Epidermal melanocyte (primary cell): ENCODE measurements at regions not wholly inside any gene's neighbourhood (a gene's known extent, or its start where the extent isn't known, plus 50 kb on each side); places are given as distances from the start of the nearest gene placed in this dataset.
"Not testable (repeated sequence)": the region's sequence is repeated elsewhere in the genome, so short reads cannot be mapped to it uniquely, and the experiment has no call there.

Experiments used
- DNase-seq: peaks from one replicate; pipeline ENCODE4 v3.0.0; 2011; ENCODE audit warnings: low spot score; ENCODE audit not compliant: insufficient read length

DNA sequence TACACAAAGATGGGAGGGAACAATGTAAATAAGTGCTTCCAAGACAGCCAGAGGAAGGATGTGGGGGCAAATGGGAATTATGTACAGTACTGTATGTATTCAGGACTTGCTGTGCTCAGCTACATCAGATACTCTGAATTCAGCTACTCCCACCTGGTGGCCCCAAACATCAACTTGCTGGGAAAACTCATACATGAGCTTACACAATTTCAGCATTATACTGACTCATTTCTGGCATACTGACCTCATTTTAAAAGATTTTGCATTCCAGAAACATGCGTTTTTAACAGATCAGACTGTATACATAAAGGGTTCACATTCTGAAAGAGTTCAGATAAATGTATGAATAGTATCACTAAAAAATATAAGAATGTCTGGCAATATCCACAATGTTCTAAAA lies 59.7 kb downstream of the GPX5 start:
- DNase-seq, result no peak

DNA sequence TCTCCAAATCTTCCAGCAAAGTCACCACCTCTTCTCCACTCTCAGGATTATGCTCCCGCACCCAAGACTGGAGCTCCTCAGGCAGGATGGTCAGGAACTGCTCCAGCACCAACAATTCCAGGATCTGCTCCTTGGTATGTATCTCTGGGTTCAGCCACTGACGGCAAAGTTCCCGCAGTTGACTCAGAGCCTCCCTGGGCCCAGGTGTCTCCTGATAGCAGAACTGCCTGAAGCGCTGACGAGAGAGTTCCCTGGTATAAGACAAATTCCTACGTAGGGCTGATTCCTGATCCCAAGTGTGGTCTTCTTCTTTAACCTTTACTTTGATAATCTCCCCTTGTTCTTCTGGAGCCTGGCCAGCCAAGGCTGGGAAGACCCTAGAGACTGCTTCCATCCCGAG lies 60.6 kb downstream of the GPX5 start:
- DNase-seq, result no peak

DNA sequence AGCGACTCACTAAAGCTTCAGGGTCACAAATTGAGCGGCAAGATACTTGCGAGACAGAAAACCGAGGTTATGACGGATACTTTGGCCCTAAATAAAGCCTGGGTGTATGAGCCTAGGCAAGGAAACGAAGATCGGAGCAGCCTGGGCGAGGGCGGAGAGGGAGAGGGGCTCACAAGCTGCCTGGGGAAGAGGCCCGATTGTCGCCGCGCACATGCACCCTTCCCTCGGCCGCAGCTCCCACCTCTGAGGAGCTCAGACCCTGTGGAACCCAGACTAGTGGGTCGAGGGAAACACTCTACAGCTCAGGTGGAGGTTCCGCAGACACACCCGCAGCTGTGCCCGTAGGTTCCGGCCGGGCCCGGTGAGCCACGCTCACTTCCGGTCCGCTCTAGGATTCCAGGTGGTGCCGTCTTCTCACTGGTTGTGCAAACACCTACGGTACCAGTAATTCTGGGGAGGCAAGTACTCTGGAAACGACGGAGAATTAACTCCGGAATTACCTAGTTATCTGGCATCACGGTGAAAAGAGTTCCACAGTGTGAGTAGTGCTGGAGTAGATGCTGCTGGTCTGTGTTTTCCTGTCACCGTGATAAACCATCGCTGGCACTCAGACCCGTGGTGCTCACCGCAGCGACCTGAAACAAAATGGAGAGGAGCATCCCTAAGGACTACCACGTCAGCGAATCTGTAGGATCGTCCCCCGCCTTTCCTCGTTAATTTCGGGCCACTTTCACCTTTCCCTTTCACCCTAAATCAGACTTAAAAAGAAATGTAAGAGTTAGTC lies 61.5 kb downstream of the GPX5 start:
- DNase-seq, result no peak

DNA sequence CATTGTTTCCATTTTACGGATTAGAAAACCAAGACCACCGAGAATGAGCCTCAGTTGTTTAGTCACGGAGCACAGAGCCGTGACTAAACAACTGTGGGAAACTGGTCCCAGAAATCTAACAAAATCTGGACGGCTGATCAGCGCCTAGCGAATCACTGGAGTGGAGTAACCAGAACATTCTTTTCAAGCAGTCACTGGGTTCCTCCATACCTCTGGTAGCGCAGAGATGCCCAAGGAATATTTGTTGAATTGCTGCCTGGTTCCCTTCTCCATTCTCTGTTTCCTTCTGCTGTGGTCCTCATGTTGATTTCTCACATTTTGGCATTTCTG lies 62.0 kb downstream of the GPX5 start:
- no peak for DNase-seq

DNA sequence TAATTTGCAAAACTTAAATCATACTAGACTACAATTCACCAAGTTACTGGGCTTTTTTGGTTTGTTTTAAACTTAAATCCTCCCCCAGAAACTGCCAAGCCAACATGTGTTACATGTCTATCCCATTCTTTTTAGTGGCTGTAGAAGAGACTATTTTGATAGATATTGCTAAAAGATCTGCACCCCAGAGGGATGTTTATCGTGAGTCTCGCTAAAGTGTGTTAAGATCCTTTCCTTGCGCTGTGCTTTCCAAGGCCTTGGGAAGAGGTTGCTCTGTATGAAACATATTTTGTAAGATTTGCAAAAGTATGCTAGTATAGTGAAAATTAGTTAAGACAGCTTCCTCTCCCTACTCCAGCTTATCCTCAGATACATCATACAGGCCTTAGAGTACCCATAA lies 63.0 kb downstream of the GPX5 start:
- DNase-seq, result no peak

DNA sequence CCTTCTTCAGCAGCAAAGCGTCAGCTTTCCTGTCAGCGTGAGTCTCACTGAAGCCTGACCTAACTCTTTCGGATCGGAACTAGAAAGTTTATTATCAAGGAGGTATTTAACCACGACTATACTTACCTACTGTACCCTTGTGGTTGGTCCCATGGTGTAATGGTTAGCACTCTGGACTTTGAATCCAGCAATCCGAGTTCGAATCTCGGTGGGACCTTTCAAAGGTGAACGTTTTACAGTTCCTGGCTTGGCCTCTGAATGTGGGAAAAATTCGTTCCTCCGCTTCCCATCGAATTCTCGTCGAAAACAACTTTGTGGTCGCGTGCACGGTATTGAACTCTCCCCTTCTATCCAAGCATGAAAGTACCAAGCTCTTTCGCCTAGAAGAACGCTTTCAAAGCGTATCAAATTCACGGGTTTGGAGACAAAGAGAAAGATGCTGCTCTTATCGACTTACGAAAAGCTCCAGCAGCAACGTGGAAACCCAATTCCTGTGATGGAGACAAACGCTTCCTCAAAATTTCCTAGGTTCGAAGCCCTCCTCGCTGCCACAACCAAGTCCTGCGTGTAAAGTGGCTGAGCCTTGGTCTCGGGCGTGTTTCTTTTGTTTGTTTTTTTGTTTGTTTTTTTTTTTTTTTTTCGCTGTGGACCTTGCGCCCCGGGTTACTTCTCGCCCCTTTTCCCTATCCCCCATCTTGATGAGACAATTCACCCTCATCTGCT lies 63.7 kb downstream of the GPX5 start:
- DNase-seq, result no peak

DNA sequence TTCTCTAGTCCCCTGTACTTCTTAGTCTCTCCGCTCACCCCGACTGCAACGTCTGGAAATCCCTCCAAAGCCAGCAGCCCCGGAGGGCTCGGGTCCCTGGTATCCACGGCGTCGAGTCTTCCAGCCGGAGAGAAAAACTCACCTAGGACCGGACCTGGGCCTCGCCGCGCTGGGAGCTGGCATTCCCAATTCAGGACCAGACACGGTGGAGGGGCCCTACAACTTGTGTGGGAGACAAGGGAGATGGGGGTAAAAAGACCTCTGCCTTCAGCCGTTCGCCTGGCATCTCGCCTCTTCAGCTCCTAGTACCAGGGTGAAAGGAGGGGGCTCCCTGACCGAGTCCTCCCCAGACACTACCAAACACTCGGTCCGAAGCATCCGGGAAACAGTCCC lies 64.3 kb downstream of the GPX5 start:
- DNase-seq, result no peak

DNA sequence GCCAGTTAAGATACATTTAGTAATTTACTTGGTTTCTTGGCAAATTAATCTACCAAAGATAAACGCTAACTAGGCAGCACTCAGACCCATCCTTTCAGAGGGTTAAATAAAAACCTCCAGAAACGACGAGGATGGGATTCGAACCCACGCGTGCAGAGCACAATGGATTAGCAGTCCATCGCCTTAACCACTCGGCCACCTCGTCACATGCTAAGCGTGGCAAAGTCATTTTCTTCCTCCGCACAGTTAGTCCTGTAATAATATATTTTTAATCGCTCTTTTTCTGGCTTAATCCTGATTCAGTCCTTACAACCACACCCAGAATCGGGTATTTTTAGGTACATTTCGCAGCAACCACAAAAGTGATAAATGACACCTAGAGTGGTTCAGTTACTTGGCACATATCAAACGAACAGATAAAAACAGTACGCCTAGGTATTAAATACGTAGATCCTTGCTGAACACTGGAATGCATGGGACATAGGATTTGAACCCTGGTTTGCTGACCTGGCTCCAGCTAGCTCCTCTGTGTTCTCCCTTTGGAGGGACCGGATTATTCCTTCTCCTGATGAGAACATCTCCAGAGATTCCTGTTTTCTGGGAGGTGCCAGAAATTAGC lies 71.6 kb downstream of the GPX5 start:
- DNase-seq, result no peak

DNA sequence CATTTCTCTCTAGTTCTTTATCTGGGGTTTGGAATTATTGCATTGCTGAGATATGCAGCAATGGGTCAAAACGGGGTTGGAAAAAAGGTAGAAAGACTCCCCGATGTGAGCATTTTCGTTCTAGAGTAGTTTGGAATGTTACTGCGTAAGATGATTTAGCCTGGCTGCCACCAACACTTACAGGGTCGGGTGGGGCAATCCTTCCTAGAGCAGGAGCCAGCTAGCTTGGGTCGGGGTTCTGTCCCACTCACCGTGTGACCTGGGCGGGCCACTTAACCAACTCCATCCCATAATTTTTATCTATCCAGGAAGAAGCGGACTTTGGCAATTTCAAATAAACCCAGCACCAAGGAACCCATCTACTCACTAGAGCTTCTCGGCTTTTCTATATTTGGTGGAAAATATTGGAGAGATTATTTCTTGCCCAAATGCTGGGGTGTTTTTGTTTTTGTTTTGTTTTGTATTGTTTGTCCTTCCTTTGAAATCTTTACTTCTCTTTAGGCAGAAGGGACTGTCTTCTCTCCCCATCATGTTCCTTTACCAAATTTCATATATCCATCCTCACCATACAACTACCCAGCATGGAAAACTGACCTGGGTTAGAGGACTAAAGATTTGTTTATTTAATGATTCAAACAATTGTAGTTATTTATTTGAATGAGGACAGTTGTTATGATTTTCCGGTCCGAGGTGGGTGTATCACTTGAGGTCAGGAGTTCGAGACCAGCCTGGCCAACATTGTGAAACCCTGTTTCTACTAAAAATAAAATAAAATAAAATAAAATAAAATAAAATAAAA lies 72.4 kb downstream of the GPX5 start:
- DNase-seq, result no peak

DNA sequence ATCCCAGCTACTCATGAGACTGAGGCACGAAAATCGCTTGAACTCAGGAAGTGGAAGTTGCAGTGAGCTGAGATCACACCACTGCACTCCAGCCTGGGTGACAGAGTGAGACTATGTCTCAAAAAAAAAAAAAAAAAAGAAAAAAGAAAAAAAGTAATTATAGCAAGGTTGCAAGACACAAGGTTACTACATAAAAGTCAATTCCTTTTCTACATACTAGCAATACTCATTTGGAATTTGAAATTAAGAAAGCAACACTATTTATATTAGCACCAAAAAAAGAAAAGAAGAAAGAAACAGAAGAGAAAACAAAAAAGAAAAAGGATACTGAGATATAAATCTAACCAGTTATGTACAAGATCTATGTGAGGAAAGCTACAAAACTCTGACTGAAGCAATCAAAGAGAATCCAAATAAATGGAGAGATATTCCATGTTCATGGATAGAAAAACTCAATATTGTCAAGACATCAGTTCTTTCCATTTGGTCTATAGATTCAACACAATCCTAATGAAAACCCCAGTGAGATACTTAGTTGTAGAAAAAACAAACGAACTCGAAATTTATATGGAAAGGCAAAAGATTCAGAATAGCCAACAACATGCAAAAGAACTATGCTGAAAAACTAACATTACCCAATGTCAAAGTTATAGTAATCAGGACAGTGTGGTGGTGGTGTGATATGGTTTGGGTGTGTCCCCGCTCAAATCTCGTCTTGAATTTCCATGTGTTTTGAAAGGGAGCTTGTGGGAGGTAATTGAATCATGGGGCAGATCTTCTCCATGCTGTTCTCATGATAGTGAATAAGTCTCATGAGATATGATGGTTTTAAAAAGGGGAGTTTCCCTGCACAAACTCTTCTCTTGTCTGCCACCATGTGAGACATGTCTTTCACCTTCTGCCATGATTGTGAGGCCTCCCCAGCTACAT lies 73.3 kb downstream of the GPX5 start:
- DNase-seq, result no peak

DNA sequence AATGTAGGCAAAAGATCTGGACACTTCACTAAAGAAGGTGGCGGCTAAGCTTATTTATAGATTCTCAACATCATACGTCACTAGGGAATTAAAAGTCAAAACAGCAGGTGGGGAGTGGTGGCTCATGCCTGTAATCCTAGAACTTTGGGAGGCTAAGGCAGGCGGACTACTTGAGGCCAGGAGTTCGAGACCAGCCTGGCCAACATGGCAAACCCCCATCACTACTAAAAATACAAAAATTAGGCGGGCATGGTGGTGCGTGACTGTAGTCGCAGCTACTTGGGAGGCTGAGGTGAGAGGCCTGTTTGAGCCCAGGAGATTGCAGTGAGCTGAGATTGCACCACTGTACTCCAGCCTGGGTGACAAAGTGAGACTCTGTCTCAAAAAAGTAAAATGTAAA lies 74.6 kb downstream of the GPX5 start:
- DNase-seq, result no peak

DNA sequence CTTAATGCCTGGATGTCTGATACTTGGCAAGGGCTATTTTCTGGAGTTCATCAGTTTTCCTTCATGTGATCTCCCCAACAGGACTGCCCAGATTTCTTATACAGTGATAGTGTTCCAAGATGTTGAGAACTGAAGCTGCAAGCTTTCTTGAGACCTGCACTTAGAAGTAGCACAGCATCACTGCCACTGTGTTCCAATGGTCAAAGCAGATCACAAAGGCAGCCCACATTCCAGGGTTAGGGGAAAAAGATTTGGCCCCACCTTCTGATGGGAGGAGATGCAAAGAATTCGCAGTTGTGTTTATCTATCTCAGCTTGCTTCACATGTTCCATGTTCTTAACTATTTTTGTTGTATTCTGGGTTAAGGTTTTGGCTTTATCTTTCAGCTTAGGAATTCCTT lies 78.2 kb downstream of the GPX5 start:
- no peak for DNase-seq

DNA sequence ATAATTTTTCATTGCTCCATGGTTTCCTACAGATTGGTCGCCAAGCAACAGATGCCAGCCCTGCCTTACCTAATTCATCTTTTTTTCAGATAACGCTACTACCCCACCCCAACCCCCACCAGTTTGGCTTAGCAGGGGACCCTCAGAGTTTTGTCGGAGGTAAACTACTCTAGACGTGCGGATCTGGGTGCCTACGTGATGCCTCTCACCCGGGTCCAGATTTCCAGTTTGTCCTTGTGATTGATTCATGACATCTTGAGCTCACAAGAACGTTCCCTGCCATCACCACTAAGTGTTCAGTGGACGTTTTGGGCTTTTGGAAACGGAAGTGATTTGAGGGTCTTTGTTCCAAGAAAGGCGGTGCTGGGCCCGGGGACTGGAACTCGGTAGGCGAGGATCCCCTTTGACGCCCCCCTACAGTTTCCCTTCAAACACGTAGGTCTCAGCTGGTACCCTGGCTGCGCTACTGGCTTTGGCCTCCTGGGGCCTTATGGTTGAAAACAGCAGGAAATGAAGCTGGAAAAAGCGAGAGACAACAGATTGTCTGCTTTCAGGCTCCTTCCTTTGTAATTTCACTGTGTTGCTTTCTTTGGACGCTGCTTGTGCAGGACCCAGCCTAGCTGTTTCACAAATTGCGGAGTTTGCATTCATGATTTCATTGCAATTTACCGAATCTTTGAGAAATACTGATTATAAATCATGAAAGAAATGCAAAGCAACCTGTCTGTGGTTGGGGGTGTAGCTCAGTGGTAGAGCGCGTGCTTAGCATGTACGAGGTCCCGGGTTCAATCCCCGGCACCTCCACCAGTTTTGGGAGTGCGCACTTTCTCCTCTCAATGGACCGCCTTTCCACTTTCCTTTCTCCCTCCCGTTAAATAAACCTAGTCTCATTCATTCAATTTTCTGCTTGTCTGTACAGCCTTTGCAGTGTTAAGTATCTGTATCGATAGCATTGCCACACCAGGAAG lies 81.0 kb downstream of the GPX5 start:
- DNase-seq, result peak; percentile 28

DNA sequence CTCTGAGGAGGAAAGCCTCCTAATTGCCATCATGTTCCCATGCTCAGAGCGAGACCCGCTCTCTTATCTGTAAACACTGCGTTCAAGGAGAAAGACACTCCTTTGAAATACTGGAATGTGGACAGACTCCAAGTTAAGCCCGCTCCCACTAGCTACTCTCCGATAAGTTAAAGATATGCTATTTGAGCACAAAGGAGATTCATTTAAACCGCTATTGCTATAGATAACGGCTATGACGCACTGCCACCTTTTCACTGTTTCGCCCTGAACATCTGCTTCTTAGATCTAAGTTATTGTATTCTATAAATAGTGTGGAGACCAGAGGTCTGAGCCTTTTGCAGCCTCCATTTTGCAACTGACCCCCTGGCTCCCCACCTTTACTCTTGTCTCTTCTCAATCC lies 82.3 kb downstream of the GPX5 start:
- no peak for DNase-seq

DNA sequence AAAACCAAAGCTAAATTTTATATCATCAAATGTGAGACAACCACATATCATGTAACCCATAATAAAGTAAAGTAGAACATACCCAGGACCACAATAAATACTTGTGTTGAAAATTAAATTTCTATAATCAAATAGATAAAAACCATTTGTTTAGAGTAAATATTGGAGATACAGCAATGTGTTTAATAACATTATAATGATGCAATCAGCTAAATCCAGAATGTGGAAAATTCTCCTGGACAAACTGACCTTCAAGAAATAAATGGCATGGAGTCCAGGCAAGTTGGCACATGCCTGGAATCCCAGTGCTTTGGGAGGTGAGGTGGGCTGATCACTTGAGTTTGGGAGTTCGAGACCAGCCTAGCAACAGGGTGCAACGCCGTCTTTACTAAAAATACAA lies 84.0 kb downstream of the GPX5 start:
- DNase-seq, result no peak

DNA sequence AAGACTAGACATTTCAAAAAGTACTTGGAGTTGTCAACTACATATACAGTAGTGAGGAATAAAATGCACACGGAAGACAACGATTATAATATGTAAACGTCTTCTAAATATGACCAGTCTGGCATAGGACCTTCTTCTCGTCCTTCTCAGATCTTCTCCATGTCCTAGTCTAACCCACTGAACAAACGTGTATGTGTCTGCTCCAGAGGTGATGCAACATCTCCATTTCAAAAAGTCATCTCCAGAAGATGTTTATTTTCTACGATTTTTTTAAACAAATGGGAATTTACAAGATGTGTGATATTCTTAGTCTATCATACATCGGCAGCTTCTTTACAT lies 89.9 kb downstream of the GPX5 start:
- no peak for DNase-seq

DNA sequence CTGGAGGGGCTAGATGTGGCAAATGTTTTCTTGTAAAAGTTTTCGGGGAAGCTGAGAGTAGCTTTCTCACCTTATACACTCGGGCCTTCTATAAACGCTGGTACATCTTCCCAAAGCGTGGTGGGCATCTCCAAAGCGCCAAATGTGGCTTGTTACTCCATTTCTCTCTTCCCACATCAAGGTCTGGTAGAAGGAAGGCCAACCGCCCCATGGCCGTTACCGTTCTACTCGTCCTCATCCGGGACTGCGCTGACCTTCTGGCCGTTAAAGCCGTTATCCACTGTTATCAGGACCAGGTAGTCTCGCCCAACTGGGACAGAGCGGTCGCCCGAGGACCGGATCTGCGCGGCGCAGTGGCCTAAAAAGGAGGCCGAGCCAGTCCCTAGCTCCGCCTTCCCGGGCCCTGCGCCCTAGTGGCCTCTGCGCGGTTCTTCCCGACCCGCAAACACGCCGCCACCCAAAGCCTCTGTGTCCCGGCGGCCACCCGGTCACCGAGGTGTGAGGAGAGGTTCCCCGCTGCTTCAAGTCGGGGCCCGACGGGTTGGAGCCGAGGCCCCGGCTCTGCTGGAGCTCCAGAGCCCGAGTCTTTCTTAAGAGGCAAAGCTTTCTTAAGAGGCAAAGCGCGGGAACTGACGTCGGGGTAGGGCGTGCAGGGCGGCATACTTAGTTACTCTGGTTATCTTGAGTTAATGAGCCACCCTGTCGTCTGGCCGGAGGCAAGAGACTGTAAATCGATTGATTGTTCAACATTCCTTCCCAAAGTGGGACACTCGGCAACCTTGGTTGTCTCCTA lies 90.5 kb downstream of the GPX5 start:
- no peak for DNase-seq

DNA sequence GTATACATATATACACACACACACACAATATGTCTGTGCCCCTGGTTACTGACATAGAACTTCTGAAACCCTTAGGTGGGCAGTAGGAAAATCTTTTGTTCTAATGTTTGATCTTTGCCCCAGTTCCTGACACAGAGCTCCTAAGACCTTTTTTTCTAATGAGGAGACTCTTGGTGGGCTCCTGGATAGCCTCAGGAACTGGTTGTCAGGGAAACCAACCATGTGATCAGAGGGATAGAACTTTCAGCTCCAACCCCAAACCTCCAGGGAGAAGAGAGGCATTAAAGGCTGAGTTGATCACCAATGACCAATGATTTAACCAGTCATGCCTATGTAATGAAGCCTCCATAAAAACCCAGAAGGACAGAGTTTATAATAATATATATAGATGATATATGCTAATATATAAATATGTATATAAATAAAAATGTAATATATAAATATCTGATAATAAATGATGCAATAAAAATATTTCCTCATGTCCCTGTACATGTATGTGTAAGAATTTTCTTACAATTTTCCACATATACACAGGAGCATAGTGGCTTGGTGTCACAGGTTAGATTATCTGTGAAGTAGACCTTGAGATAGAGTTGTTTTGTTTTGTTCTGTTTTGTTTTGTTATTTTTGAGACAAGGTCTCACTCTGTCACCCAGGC lies 93.3 kb downstream of the GPX5 start:
- DNase-seq, result no peak

DNA sequence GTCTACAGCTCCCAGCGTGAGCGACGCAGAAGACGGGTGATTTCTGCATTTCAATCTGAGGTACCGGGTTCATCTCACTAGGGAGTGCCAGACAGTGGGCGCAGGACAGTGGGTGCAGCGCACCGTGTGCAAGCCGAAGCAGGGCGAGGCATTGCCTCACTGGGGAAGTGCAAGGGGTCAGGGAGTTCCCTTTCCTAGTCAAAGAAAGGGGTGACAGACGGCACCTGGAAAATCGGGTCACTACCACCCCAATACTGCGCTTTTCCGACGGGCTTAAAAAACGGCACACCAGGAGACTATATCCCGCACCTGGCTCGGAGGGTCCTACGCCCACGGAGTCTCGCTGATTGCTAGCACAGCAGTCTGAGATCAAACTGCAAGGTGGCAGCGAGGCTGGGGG lies 95.6 kb downstream of the GPX5 start:
- DNase-seq, result not testable (repeated sequence)
